K562 (cell line): ENCODE measurements at regions not wholly inside any gene's neighbourhood (a gene's known extent, or its start where the extent isn't known, plus 50 kb on each side); places are given as distances from the start of the nearest gene placed in this dataset.

Source experiments
- ATAC-seq: fragments of 200-7000 bp; cut with Tn5 transposase; 3 replicates; pipeline ENCODE4 v1.9.1; 2020; ENCODE audit warnings: moderate library complexity
- BruUV-seq: library from RNA; stranded (reverse); fragments of 400-500 nt; replicated peaks from 2 replicates; lab custom pipeline; 2021; lab: Mats Ljungman, UMichigan
- CTCF ChIA-PET: fragments of 300-600 bp; formaldehyde crosslinking; extraction: SDS; loops from one replicate; lab custom pipeline; 2021; ENCODE audit warnings: low intra/inter-chr PET ratio; lab: Yijun Ruan, JAX
- POLR2A ChIA-PET: fragments of 300-600, 350-650 bp; sonication (Branson Sonifier 250); formaldehyde crosslinking; extraction: SDS; loops from one replicate; lab custom pipeline; 2021; ENCODE audit warnings: antibody characterized with exemption, inconsistent platforms; lab: Yijun Ruan, JAX
- DNase-seq, 4 experiments: peaks; one replicate each; pipeline versions ENCODE4 v3.0.0 to v3.0.0-alpha.2; 2011 to 2018; ENCODE audit warnings: low spot score in 3 of 4, mixed read lengths in 3 of 4; ENCODE audit errors: extremely low read depth in 1 of 4
- FAIRE-seq: peaks from 2 replicates; lab custom pipeline; 2011; peaks lifted over from hg19 to GRCh38; lab: Jason Lieb, UNC
- H2AFZ ChIP-seq: 2 replicates; pipeline ENCODE4 v1.6.0; 2011; ENCODE audit warnings: low read depth, low read length, control low read depth, inconsistent platforms
- H3K27ac ChIP-seq: fragments of 200-600 bp; 3 replicates; pipeline ENCODE4 v1.8.0; 2011; ENCODE audit warnings: low read depth, mild to moderate bottlenecking, control low read depth, inconsistent platforms, low read length, moderate library complexity, mixed read lengths; ENCODE audit errors: extremely low read depth
- H3K27me3 ChIP-seq, 2 experiments: fragments of 300-600 bp in 1 of 2; 2 replicates in 1 of 2; 3 replicates in 1 of 2; pipeline versions ENCODE4 v1.6.0 to v1.8.0; 2011; ENCODE audit warnings: inconsistent platforms in 2 of 2, low read length in 2 of 2, mild to moderate bottlenecking in 1 of 2, mixed read lengths in 1 of 2, moderate library complexity in 1 of 2; ENCODE audit not compliant: control insufficient read depth in 2 of 2, insufficient read depth in 2 of 2
- H3K36me3 ChIP-seq: fragments of 300-600 bp; 3 replicates; pipeline ENCODE4 v1.8.0; 2011; ENCODE audit warnings: mild to moderate bottlenecking, low read length, inconsistent platforms; ENCODE audit not compliant: control insufficient read depth, insufficient read depth
- H3K4me1 ChIP-seq, 2 experiments: fragments of 200-600 bp in 1 of 2; replicated peaks in 1 of 2; 2 replicates in 1 of 2; 3 replicates in 1 of 2; pipeline versions ENCODE4 v1.5.1 to v1.8.0; 2011; ENCODE audit warnings: inconsistent platforms in 2 of 2, low read length in 2 of 2, mild to moderate bottlenecking in 1 of 2, mixed read lengths in 1 of 2, moderate library complexity in 1 of 2; ENCODE audit not compliant: control insufficient read depth in 2 of 2, insufficient read depth in 2 of 2
- H3K4me2 ChIP-seq: 2 replicates; pipeline ENCODE4 v1.6.1; 2011; ENCODE audit warnings: low read length, control low read depth, inconsistent platforms, mixed read lengths; ENCODE audit not compliant: insufficient read depth
- H3K4me3 ChIP-seq: fragments of 200-600 bp; sonication (generic), shearing (Covaris generic); 2 replicates; pipeline ENCODE4 v1.5.1; 2016; ENCODE audit warnings: control low read depth, inconsistent platforms
- H3K79me2 ChIP-seq: fragments of 200-600 bp; 3 replicates; pipeline ENCODE4 v1.8.0; 2011; ENCODE audit warnings: low read length, inconsistent platforms; ENCODE audit not compliant: control insufficient read depth, insufficient read depth
- H3K9ac ChIP-seq, 2 experiments: 2 replicates each; pipeline versions ENCODE4 v1.6.0 to v1.6.1; 2011; ENCODE audit warnings: low read depth in 2 of 2, low read length in 2 of 2, control low read depth in 1 of 2, inconsistent platforms in 1 of 2, mild to moderate bottlenecking in 1 of 2, mixed read lengths in 1 of 2; ENCODE audit not compliant: insufficient read depth in 1 of 2
- H3K9me1 ChIP-seq: one replicate; pipeline ENCODE4 v1.6.0; 2011; ENCODE audit warnings: inconsistent platforms, mild to moderate bottlenecking, low read length, moderate library complexity; ENCODE audit not compliant: control insufficient read depth, insufficient read depth
- H3K9me3 ChIP-seq: replicated peaks from 2 replicates; pipeline ENCODE4 v1.5.1; 2011; ENCODE audit warnings: low read depth, low read length, inconsistent platforms; ENCODE audit not compliant: control insufficient read depth, insufficient read depth
- H4K20me1 ChIP-seq: replicated peaks from 2 replicates; pipeline ENCODE4 v1.6.1; 2011; ENCODE audit warnings: low read length, inconsistent platforms, mixed read lengths; ENCODE audit not compliant: control insufficient read depth, insufficient read depth
- CBX5 ChIP-seq: IDR thresholded peaks from 2 replicates; pipeline ENCODE4 v1.6.1; 2014; ENCODE audit warnings: low read depth, borderline replicate concordance
- FUS ChIP-seq: fragments of 200-400 bp; formaldehyde crosslinking; optimal IDR thresholded peaks from 2 replicates; pipeline ENCODE3; 2017; ENCODE audit warnings: low read depth, low read length
- RBM14 ChIP-seq: fragments of 200-400 bp; formaldehyde crosslinking; IDR thresholded peaks from 2 replicates; pipeline ENCODE4 v1.6.1; 2018; ENCODE audit warnings: low read depth, mild to moderate bottlenecking, low read length, moderate library complexity, borderline replicate concordance; ENCODE audit not compliant: insufficient read depth
- ZFPM2 ChIP-seq: fragments of 250-450 bp; sonication (Bioruptor Pico); IDR thresholded peaks from 2 replicates; pipeline ENCODE4 v1.5.1; 2022; ENCODE audit warnings: mild to moderate bottlenecking
- WGBS: fragments of 100-300 bp; shearing (Covaris generic); methylation state at CpG from one replicate; pipeline ENCODE4 v1.1.6; 2016; ENCODE audit warnings: low coverage, mixed read lengths; ENCODE audit not compliant: insufficient coverage; ENCODE audit errors: missing lambda C conversion rate; 5-methylcytosine and 5-hydroxymethylcytosine counted together
- in situ Hi-C: fragments of 300-500 bp; cut with MboI; formaldehyde crosslinking; loops from 4 replicates; pipeline ENCODE4 v1.15.0; 2018; ENCODE audit warnings: inconsistent platforms, mixed read lengths
- intact Hi-C: fragments of 100-400 bp; cut with micrococcal nuclease; formaldehyde crosslinking; loops from 2 replicates; pipeline ENCODE4 v1.14.2; 2022

DNA sequence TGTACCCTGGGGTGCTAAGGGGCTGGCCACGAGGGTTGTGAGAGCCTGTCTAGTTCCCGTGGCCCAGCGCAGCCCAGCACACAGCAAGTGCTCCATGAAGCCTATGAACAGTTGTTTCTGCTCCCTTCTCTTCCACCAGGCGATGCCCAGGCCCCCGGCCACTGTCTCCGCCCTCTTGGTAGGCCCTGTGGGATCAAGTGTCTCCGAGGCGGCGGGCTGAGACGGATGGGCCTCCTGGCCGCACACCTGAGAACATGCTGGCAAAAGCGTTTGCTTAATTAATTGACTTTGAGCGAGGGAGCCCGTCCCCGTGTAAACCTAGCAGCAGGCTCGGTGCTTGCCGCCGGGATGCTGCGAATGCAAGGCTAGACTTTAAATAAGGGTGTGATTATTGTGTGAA, 129.7 kb upstream of the GSE1 start:
- Histone ChIP-seq H2AFZ (no peak overlapping the region), H3K4me2 (no peak overlapping the region), H3K27me3 (no peaks in the 10 kb centered on the region), H3K27ac (no peak overlapping the region), H3K4me1 (peaks cover 0 to 52% of the 10 kb centered on the region in 2 experiments; a peak in 2 of 5 replicates), H3K4me3 (no peak overlapping the region), H3K9me3 (no peaks in the 10 kb centered on the region), H3K9ac (no peak overlapping the region), H3K9me1 (no peaks in the 10 kb centered on the region), H3K79me2 (0 out of 3 replicates have a peak, but pooled peaks cover 6% of the 10 kb centered on the region), H4K20me1 (peaks cover 10% of the 10 kb centered on the region), H3K36me3 (no peaks in the 10 kb centered on the region; the same call in 1 of the 3 replicates)
- 81% methylated on average over 19 of the region's 19 CpGs for WGBS
- ATAC-seq (no peak), DNase-seq (no peak), FAIRE-seq (no peak)
- in situ Hi-C loops = no loop called here
- intact Hi-C loops = no loop called here
- TF ChIP-seq ZFPM2 (CRISPR knock-in tag) (no peak), FUS (no peak), CBX5 (no peak), RBM14 (0 out of 2 replicates have a peak, but pooled peaks have one; percentile 49)
- BruUV-seq = no TSS peak
- CTCF ChIA-PET = no interaction called here
- POLR2A ChIA-PET = no interaction called here
